ENCODE measurements at regions not wholly inside any gene's neighbourhood (a gene's known extent, or its start where the extent isn't known, plus 50 kb on each side); places are given as distances from the start of the nearest gene placed in this dataset.

GRCh38 chr6:7489376-7489775, 52.1 kb upstream of the DSP start:
- Histone ChIP-seq H3K4me1 (no peaks in the 10 kb centered on the region), H3K27me3 (replicated peaks; ENCODE audit: control insufficient read depth, insufficient read depth, low read length) (no peaks in the 10 kb centered on the region), H3K36me3 (ENCODE audit: control insufficient read depth, insufficient read depth, low read length) (no peaks in the 10 kb centered on the region), H3K4me3 (ENCODE audit: low read depth, low read length) (no peak overlapping the region), H3K9me3 (no peaks in the 10 kb centered on the region)
- no peak for DNase-seq
- Mint-ChIP-seq H3K9me3 (ENCODE audit: unreplicated experiment) (peaks cover 8% of the 10 kb centered on the region), H3K4me3 (ENCODE audit: unreplicated experiment) (no peak overlapping the region), H3K27me3 (ENCODE audit: insufficient read depth, unreplicated experiment) (no peaks in the 10 kb centered on the region), H3K4me1 (ENCODE audit: low read depth, unreplicated experiment) (no peaks in the 10 kb centered on the region), H3K27ac (ENCODE audit: unreplicated experiment) (no peak overlapping the region), H3K36me3 (ENCODE audit: insufficient read depth, unreplicated experiment) (no peaks in the 10 kb centered on the region)
- intact Hi-C loops (cut with micrococcal nuclease; ENCODE audit: unreplicated experiment) = no loop called here
- POLR2A ChIA-PET = no interaction called here
- no peak for TF ChIP-seq CTCF (IDR thresholded peaks at IDR 0.05; ENCODE audit: insufficient read depth in 1 of 2, low read depth in 1 of 2, low read length in 1 of 2, severe bottlenecking in 1 of 2, unreplicated experiment in 1 of 2)
- no TSS peak for BruUV-seq (replicated peaks)
- CTCF ChIA-PET = no interaction called here

Data from Caco-2 (cell line).